Vagina (tissue), 2 donors: ENCODE measurements at regions not wholly inside any gene's neighbourhood (a gene's known extent, or its start where the extent isn't known, plus 50 kb on each side); places are given as distances from the start of the nearest gene placed in this dataset.

Source experiments
- DNase-seq, 2 donors: peaks; one replicate each; pipeline ENCODE4 v3.0.0-alpha.2; 2017; ENCODE audit errors: extremely low spot score in 2 of 2
- H3K27ac ChIP-seq: fragments of 200-600 bp; sonication (generic); one replicate; pipeline ENCODE4 v1.5.1; 2019
- H3K27me3 ChIP-seq: fragments of 200-600 bp; sonication (generic); one replicate; pipeline ENCODE4 v1.5.1; 2019
- H3K36me3 ChIP-seq, 2 donors: fragments of 200-600 bp; sonication (generic); one replicate each; pipeline ENCODE4 v1.5.1; 2017 to 2019
- H3K4me1 ChIP-seq: fragments of 200-600 bp; sonication (generic); one replicate; pipeline ENCODE4 v1.5.1; 2019
- H3K4me3 ChIP-seq, 2 donors: fragments of 200-600 bp; sonication (generic); 1 replicate in 1 of 2; 2 replicates in 1 of 2; pipeline ENCODE4 v1.5.1; 2016 to 2019
- H3K9me3 ChIP-seq: fragments of 200-600 bp; sonication (generic); one replicate; pipeline ENCODE4 v1.5.1; 2019
- POLR2A ChIP-seq, 2 donors: fragments of 450-650 bp; IDR thresholded peaks; one replicate each; pipeline ENCODE4 v1.6.1; 2017; ENCODE audit warnings: antibody characterized with exemption in 2 of 2, mild to moderate bottlenecking in 2 of 2, moderate library complexity in 2 of 2
- POLR2AphosphoS5 ChIP-seq, 2 donors: sonication (generic); formaldehyde crosslinking; IDR thresholded peaks; one replicate each; pipeline ENCODE4 v1.9.0; 2017; ENCODE audit warnings: antibody characterized with exemption in 2 of 2, mild to moderate bottlenecking in 2 of 2, low read depth in 1 of 2; ENCODE audit not compliant: insufficient read depth in 1 of 2
- intact Hi-C: fragments of 100-400 bp; cut with DNase I; formaldehyde crosslinking; loops from one replicate; pipeline ENCODE4 v1.15.1; 2023
- TF ChIP-seq, protein P1 (sequence below), 3 experiments: fragments of 450-650 bp in 2 of 3; fragments of 200-600 bp in 1 of 3; sonication (generic) in 1 of 3; IDR thresholded peaks; one replicate each; pipeline ENCODE4 v1.5.1; 2017 to 2019; ENCODE audit warnings: antibody characterized with exemption in 3 of 3, mild to moderate bottlenecking in 2 of 3, moderate library complexity in 2 of 3

DNA sequence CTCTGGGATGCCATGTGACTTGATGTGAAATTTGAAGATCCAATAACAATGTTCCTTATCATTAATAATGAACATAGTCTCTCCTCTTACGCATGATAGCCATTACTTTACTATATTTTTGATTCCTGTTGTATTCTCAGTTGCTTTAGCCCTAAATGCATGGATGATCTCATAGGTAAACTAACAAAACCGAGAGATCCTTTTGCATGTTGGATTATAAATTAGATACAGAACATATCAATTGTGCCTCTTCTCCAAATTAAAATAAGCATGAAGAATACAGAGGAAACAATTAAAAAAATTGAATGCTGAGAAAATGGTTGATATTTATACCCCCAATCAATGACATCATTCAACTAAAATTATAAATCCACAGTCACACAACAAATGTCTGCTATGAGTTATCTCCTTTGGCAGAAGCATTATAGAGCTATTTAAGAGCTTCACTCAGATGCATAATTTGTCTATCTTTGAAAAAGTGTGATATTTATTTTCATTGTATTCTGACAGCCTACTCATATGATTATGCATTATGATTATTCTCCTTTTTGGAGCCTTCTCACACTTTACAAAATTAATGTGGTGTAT is 386.4 kb upstream of the STXBP6 start:
- H3K4me3 ChIP-seq = no peak overlapping the region
- no peaks in the 10 kb centered on the region for H3K27me3 ChIP-seq
- intact Hi-C loops = no loop called here
- H3K4me1 ChIP-seq = no peaks in the 10 kb centered on the region
- DNase-seq = no peak
- H3K36me3 ChIP-seq = no peaks in the 10 kb centered on the region
- TF ChIP-seq, protein P1, sequence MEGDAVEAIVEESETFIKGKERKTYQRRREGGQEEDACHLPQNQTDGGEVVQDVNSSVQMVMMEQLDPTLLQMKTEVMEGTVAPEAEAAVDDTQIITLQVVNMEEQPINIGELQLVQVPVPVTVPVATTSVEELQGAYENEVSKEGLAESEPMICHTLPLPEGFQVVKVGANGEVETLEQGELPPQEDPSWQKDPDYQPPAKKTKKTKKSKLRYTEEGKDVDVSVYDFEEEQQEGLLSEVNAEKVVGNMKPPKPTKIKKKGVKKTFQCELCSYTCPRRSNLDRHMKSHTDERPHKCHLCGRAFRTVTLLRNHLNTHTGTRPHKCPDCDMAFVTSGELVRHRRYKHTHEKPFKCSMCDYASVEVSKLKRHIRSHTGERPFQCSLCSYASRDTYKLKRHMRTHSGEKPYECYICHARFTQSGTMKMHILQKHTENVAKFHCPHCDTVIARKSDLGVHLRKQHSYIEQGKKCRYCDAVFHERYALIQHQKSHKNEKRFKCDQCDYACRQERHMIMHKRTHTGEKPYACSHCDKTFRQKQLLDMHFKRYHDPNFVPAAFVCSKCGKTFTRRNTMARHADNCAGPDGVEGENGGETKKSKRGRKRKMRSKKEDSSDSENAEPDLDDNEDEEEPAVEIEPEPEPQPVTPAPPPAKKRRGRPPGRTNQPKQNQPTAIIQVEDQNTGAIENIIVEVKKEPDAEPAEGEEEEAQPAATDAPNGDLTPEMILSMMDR (IDR thresholded peaks at IDR 0.05) = no peak
- TF ChIP-seq POLR2A (IDR thresholded peaks at IDR 0.05) (no peak), POLR2AphosphoS5 (IDR thresholded peaks at IDR 0.05; ENCODE audit: insufficient read depth in 1 of 2, low read depth in 1 of 2) (no peak)
- no peaks in the 10 kb centered on the region for H3K9me3 ChIP-seq
- no peak overlapping the region for H3K27ac ChIP-seq

DNA sequence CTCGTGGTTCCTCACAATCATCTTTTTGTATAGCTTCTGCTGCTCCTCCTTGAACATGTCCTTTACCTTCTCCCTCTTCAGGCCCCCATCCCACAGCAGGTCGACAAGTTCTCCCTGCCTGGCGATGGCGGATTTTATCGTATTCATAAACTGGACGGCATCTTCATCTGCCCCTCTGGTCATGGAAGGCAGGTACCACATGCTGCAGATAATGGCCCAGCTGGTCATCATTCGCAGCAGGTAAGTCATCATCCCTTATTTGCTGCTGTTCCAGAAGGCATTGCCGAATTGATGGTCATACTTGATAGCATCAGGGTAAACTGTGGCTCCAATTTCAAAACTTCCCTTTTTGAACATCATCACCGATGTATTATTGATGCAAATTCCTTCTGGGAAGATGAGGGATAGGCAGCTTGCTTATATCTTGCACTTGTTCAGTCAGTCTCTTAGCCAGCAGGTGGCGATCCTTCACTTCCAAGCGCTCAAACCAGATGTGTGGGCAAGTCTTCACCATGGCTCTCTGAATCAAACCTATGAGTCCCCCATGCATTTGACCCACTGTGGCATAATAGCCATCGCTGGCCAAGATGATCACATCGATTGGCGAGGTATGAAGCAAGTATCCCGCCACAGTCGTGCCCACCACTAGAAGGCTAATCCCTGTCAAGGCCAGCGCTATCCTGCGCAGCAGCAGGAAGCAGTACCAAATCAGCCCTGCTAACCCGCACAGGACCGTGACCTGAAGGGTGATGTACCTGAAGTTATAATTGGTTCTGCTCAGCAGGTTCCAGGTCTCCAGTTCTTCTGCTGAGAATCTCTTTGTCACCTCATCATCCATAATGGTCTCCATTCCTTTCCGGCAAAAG is 381.5 kb upstream of the STXBP6 start:
- H3K9me3 ChIP-seq = no peaks in the 10 kb centered on the region
- TF ChIP-seq POLR2A (IDR thresholded peaks at IDR 0.05) = no peak
- TF ChIP-seq, protein P1 (IDR thresholded peaks at IDR 0.05) = no peak
- TF ChIP-seq POLR2AphosphoS5 (IDR thresholded peaks at IDR 0.05; ENCODE audit: insufficient read depth in 1 of 2, low read depth in 1 of 2) = no peak
- intact Hi-C loops = no loop called here

DNA sequence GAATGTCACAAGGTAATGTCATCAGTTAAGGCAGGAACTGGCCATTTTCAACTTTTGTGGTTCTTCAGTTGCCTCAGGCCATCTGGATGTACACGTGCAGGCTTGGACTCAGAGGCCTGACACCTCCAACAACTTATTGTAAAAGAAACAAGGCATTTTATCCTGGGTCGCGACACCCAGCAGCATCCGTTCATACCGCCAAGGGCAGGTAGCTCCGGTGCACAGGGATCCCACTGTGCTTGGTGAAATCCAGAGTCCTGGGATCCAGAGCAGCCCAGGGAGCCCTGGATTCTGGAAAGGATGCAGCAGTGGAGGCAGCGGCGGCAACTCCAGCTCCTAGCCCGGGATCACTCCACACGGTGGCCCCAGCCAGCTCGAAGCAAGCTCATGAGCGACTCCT is 380.9 kb upstream of the STXBP6 start:
- no peak for TF ChIP-seq POLR2AphosphoS5 (IDR thresholded peaks at IDR 0.05; ENCODE audit: insufficient read depth in 1 of 2, low read depth in 1 of 2)
- TF ChIP-seq, protein P1 (IDR thresholded peaks at IDR 0.05) = no peak
- no peak for TF ChIP-seq POLR2A (IDR thresholded peaks at IDR 0.05)
- intact Hi-C loops = no loop called here
- Histone ChIP-seq H3K36me3 (no peaks in the 10 kb centered on the region), H3K4me3 (no peak overlapping the region), H3K27me3 (no peaks in the 10 kb centered on the region), H3K4me1 (no peaks in the 10 kb centered on the region), H3K9me3 (no peaks in the 10 kb centered on the region), H3K27ac (no peak overlapping the region)
- no peak for DNase-seq

More for the DNA sequence above, 381.5 kb upstream of the STXBP6 start:
- DNase-seq = no peak
- H3K4me1 ChIP-seq = no peaks in the 10 kb centered on the region
- no peak overlapping the region for H3K27ac ChIP-seq
- no peaks in the 10 kb centered on the region for H3K27me3 ChIP-seq
- no peak overlapping the region for H3K4me3 ChIP-seq
- no peaks in the 10 kb centered on the region for H3K36me3 ChIP-seq

DNA sequence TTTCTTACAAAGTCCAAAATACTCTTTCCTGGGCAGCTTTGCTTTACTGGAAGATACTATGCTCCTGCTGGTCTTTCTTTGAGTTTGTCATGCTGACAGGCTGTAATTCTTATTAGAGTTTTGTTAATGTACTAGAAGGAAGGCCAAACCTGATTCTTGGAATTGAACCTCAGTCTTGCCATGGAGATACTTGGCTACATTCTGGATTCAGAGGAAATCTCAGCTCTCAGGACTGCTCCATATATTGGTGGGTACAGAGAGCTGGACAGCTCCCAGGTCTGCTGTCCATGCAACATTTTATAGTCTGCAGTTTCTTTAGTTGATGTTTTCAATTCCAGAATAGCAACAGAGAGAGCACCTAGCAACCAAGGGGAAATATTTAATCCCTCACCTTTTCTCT is 363.1 kb upstream of the STXBP6 start:
- no peaks in the 10 kb centered on the region for H3K9me3 ChIP-seq
- no peaks in the 10 kb centered on the region for H3K36me3 ChIP-seq
- no peaks in the 10 kb centered on the region for H3K4me1 ChIP-seq
- H3K4me3 ChIP-seq = no peak overlapping the region
- DNase-seq = no peak
- H3K27ac ChIP-seq = no peak overlapping the region
- intact Hi-C loops = no loop called here
- TF ChIP-seq POLR2AphosphoS5 (IDR thresholded peaks at IDR 0.05; ENCODE audit: insufficient read depth in 1 of 2, low read depth in 1 of 2) (no peak), POLR2A (IDR thresholded peaks at IDR 0.05) (no peak)
- TF ChIP-seq, protein P1 (IDR thresholded peaks at IDR 0.05) = no peak
- H3K27me3 ChIP-seq = no peaks in the 10 kb centered on the region
